Liver (tissue), 8 donors: ENCODE measurements at regions not wholly inside any gene's neighbourhood (a gene's known extent, or its start where the extent isn't known, plus 50 kb on each side); places are given as distances from the start of the nearest gene placed in this dataset.

Source experiments
- DNase-seq: peaks from one replicate; pipeline ENCODE4 v3.0.0-alpha.2; 2017; ENCODE audit warnings: low spot score
- H3K27ac ChIP-seq, 2 donors: one replicate each; pipeline ENCODE4 v1.7.0; 2013; ENCODE audit warnings: inconsistent platforms in 2 of 2, low read length in 2 of 2, control low read depth in 1 of 2, low read depth in 1 of 2, mild to moderate bottlenecking in 1 of 2
- H3K27me3 ChIP-seq, 4 donors: one replicate each; pipeline versions ENCODE4 v1.6.1 to v1.7.0; 2013; ENCODE audit warnings: low read length in 3 of 4, inconsistent platforms in 1 of 4, mild to moderate bottlenecking in 1 of 4, moderate library complexity in 1 of 4; ENCODE audit not compliant: control insufficient read depth in 4 of 4, insufficient read depth in 4 of 4
- H3K36me3 ChIP-seq, 4 donors: one replicate each; pipeline versions ENCODE4 v1.6.1 to v1.7.0; 2013; ENCODE audit warnings: low read length in 3 of 4, mild to moderate bottlenecking in 3 of 4, low read depth in 1 of 4, moderate library complexity in 1 of 4; ENCODE audit not compliant: control insufficient read depth in 4 of 4, insufficient read depth in 3 of 4
- H3K4me1 ChIP-seq, 4 donors: one replicate each; pipeline versions ENCODE4 v1.6.1 to v1.7.0; 2013; ENCODE audit warnings: low read length in 3 of 4, mild to moderate bottlenecking in 3 of 4, moderate library complexity in 1 of 4; ENCODE audit not compliant: control insufficient read depth in 4 of 4, insufficient read depth in 4 of 4
- H3K4me3 ChIP-seq, 3 donors: one replicate each; pipeline versions ENCODE4 v1.6.1 to v1.7.0; 2013; ENCODE audit warnings: low read length in 3 of 3, control low read depth in 1 of 3, low read depth in 1 of 3, mild to moderate bottlenecking in 1 of 3
- H3K9ac ChIP-seq, 2 donors: one replicate each; pipeline ENCODE4 v1.7.0; 2013; ENCODE audit warnings: low read length in 2 of 2, mild to moderate bottlenecking in 2 of 2, moderate library complexity in 2 of 2, control low read depth in 1 of 2, low read depth in 1 of 2
- H3K9me3 ChIP-seq, 4 donors: one replicate each; pipeline versions ENCODE4 v1.6.1 to v1.7.0; 2013; ENCODE audit warnings: low read length in 3 of 4; ENCODE audit not compliant: control insufficient read depth in 4 of 4
- ATF3 ChIP-seq: IDR thresholded peaks from 2 replicates; pipeline ENCODE4 v1.6.1; 2016; ENCODE audit warnings: antibody characterized with exemption
- CTCF ChIP-seq: fragments of 150-350 bp; IDR thresholded peaks from 2 replicates; pipeline ENCODE4 v1.5.1; 2017; ENCODE audit warnings: improper control_type of control experiment, low read depth, low read length; ENCODE audit not compliant: missing input control
- EGR1 ChIP-seq, 2 donors: IDR thresholded peaks; 2 replicates each; pipeline ENCODE4 v1.6.1; 2016 to 2018; ENCODE audit warnings: antibody characterized with exemption in 2 of 2, low read depth in 2 of 2
- FOXA1 ChIP-seq: IDR thresholded peaks from 2 replicates; pipeline ENCODE4 v1.6.1; 2016; ENCODE audit warnings: antibody characterized with exemption
- FOXA2 ChIP-seq: IDR thresholded peaks from 2 replicates; pipeline ENCODE4 v1.6.1; 2016; ENCODE audit warnings: antibody characterized with exemption
- GABPA ChIP-seq, 2 donors: IDR thresholded peaks in 1 of 2; conservative IDR thresholded peaks in 1 of 2; 2 replicates each; pipeline ENCODE4 v1.6.1; 2016; ENCODE audit warnings: antibody characterized with exemption in 2 of 2, mild to moderate bottlenecking in 1 of 2, moderate library complexity in 1 of 2
- HNF4A ChIP-seq, 2 donors: conservative IDR thresholded peaks; 2 replicates each; pipeline ENCODE4 v1.6.1; 2016; ENCODE audit warnings: antibody characterized with exemption in 2 of 2, mild to moderate bottlenecking in 2 of 2
- HNF4G ChIP-seq: IDR thresholded peaks from 2 replicates; pipeline ENCODE4 v1.6.1; 2016; ENCODE audit warnings: antibody characterized with exemption
- JUND ChIP-seq, 2 donors: IDR thresholded peaks; 2 replicates each; pipeline ENCODE4 v1.6.1; 2016; ENCODE audit warnings: antibody characterized with exemption in 2 of 2
- MAX ChIP-seq: IDR thresholded peaks from 2 replicates; pipeline ENCODE4 v1.6.1; 2016; ENCODE audit warnings: antibody characterized with exemption
- NR2F2 ChIP-seq: IDR thresholded peaks from 2 replicates; pipeline ENCODE4 v1.6.1; 2016; ENCODE audit warnings: antibody characterized with exemption
- RAD21 ChIP-seq, 2 donors: IDR thresholded peaks; 2 replicates each; pipeline ENCODE4 v1.6.1; 2016; ENCODE audit warnings: antibody characterized with exemption in 2 of 2, mild to moderate bottlenecking in 2 of 2
- RXRA ChIP-seq, 2 donors: IDR thresholded peaks; 2 replicates each; pipeline ENCODE4 v1.6.1; 2017 to 2018; ENCODE audit warnings: antibody characterized with exemption in 2 of 2, mild to moderate bottlenecking in 1 of 2
- SP1 ChIP-seq: IDR thresholded peaks from 2 replicates; pipeline ENCODE4 v1.6.1; 2018; ENCODE audit warnings: antibody characterized with exemption, mild to moderate bottlenecking
- TAF1 ChIP-seq: conservative IDR thresholded peaks from 2 replicates; pipeline ENCODE4 v1.6.1; 2016; ENCODE audit warnings: antibody characterized with exemption, mild to moderate bottlenecking
- YY1 ChIP-seq: IDR thresholded peaks from 2 replicates; pipeline ENCODE4 v1.6.1; 2016; ENCODE audit warnings: antibody characterized with exemption, mild to moderate bottlenecking
- WGBS: extraction: QIAGEN DNeasy Blood & Tissue Kit; methylation state at CpG from one replicate; pipeline ENCODE4 v1.1.7; 2013; 5-methylcytosine and 5-hydroxymethylcytosine counted together
- TF ChIP-seq, protein P1 (sequence below): IDR thresholded peaks from 2 replicates; pipeline ENCODE4 v1.6.1; 2016; ENCODE audit warnings: antibody characterized with exemption, mild to moderate bottlenecking
- TF ChIP-seq, protein P2 (sequence below): IDR thresholded peaks from 2 replicates; pipeline ENCODE4 v1.6.1; 2016; ENCODE audit warnings: antibody characterized with exemption
- donor health status: healthy.
- donor health status: healthy.
- donor health status: healthy.
- donor health status: healthy.
- donor health status: healthy.

- 82% methylated on average over 4 of the region's 4 CpGs for WGBS
- TF ChIP-seq NR2F2, result no peak
- no peak for TF ChIP-seq RAD21 (IDR thresholded peaks at IDR 0.05)
- no peak for TF ChIP-seq CTCF
- no peak for TF ChIP-seq TAF1
- TF ChIP-seq, protein P1, sequence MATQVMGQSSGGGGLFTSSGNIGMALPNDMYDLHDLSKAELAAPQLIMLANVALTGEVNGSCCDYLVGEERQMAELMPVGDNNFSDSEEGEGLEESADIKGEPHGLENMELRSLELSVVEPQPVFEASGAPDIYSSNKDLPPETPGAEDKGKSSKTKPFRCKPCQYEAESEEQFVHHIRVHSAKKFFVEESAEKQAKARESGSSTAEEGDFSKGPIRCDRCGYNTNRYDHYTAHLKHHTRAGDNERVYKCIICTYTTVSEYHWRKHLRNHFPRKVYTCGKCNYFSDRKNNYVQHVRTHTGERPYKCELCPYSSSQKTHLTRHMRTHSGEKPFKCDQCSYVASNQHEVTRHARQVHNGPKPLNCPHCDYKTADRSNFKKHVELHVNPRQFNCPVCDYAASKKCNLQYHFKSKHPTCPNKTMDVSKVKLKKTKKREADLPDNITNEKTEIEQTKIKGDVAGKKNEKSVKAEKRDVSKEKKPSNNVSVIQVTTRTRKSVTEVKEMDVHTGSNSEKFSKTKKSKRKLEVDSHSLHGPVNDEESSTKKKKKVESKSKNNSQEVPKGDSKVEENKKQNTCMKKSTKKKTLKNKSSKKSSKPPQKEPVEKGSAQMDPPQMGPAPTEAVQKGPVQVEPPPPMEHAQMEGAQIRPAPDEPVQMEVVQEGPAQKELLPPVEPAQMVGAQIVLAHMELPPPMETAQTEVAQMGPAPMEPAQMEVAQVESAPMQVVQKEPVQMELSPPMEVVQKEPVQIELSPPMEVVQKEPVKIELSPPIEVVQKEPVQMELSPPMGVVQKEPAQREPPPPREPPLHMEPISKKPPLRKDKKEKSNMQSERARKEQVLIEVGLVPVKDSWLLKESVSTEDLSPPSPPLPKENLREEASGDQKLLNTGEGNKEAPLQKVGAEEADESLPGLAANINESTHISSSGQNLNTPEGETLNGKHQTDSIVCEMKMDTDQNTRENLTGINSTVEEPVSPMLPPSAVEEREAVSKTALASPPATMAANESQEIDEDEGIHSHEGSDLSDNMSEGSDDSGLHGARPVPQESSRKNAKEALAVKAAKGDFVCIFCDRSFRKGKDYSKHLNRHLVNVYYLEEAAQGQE, result no peak
- no peak for TF ChIP-seq YY1
- TF ChIP-seq SP1, result no peak
- TF ChIP-seq, protein P2, sequence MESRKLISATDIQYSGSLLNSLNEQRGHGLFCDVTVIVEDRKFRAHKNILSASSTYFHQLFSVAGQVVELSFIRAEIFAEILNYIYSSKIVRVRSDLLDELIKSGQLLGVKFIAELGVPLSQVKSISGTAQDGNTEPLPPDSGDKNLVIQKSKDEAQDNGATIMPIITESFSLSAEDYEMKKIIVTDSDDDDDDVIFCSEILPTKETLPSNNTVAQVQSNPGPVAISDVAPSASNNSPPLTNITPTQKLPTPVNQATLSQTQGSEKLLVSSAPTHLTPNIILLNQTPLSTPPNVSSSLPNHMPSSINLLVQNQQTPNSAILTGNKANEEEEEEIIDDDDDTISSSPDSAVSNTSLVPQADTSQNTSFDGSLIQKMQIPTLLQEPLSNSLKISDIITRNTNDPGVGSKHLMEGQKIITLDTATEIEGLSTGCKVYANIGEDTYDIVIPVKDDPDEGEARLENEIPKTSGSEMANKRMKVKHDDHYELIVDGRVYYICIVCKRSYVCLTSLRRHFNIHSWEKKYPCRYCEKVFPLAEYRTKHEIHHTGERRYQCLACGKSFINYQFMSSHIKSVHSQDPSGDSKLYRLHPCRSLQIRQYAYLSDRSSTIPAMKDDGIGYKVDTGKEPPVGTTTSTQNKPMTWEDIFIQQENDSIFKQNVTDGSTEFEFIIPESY, result no peak
- TF ChIP-seq EGR1 (IDR thresholded peaks at IDR 0.05; ENCODE audit: low read depth in 2 of 2), result no peak
- TF ChIP-seq RXRA (IDR thresholded peaks at IDR 0.05), result no peak
- TF ChIP-seq FOXA2, result no peak
- TF ChIP-seq HNF4G, result no peak
- no peak for TF ChIP-seq HNF4A (conservative IDR thresholded peaks at IDR 0.05)
- no peak for TF ChIP-seq MAX
- TF ChIP-seq FOXA1, result no peak
- TF ChIP-seq JUND (IDR thresholded peaks at IDR 0.05), result no peak
- no peak for TF ChIP-seq ATF3
- H3K9ac ChIP-seq, result no peak overlapping the region
- no peak for DNase-seq
- no peaks in the 10 kb centered on the region for H3K27me3 ChIP-seq
- H3K9me3 ChIP-seq, result no peaks in the 10 kb centered on the region
- H3K27ac ChIP-seq, result no peak overlapping the region
- no peaks in the 10 kb centered on the region for H3K36me3 ChIP-seq
- H3K4me1 ChIP-seq, result no peaks in the 10 kb centered on the region
- H3K4me3 ChIP-seq, result no peak overlapping the region
These were observed 642.7 kb downstream of the NR4A2 start for GRCh38 chr2:155689791-155690190.

DNA sequence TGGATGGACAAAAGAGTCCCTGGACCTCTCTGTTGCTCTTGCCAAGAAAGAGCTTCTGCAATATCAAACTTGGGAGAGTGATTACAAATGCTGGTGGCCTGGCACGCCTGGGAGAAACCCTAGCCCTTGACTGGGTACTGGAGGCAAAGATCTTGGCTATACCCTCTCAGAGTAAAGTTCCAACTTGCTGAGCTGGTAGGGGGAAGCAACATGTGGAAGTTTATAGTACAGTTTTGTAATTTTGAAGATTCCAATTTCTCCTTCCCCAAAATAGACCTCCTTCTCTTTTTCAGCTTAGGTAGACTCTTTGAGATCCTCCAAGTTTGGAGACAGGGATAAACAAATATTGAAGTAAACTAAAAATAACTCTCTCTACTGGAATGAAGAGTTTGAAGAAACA, 645.3 kb downstream of the NR4A2 start:
- Histone ChIP-seq H3K27ac (no peak overlapping the region), H3K36me3 (no peaks in the 10 kb centered on the region), H3K27me3 (no peaks in the 10 kb centered on the region), H3K9me3 (no peaks in the 10 kb centered on the region), H3K4me1 (no peaks in the 10 kb centered on the region), H3K9ac (no peak overlapping the region), H3K4me3 (no peak overlapping the region)
- DNase-seq, result no peak
- 69% methylated on average over 1 of the region's 1 CpG for WGBS
- TF ChIP-seq SP1, result no peak
- TF ChIP-seq CTCF, result no peak
- TF ChIP-seq, protein P1, result no peak
- no peak for TF ChIP-seq JUND (IDR thresholded peaks at IDR 0.05)
- no peak for TF ChIP-seq GABPA (IDR thresholded peaks at IDR 0.05 in 1 of 2, conservative IDR thresholded peaks at IDR 0.05 in 1 of 2)
- no peak for TF ChIP-seq HNF4G
- no peak for TF ChIP-seq RAD21 (IDR thresholded peaks at IDR 0.05)
